Mesenteric fat pad (tissue), 1 donor: ENCODE measurements at regions not wholly inside any gene's neighbourhood (a gene's known extent, or its start where the extent isn't known, plus 50 kb on each side); places are given as distances from the start of the nearest gene placed in this dataset.

ENCODE experiments used
- DNase-seq: peaks from one replicate; pipeline ENCODE4 v3.0.0-alpha.2; 2020; ENCODE audit warnings: low spot score
- donor health status: DM: yes; HTN: yes; CAD: no.

DNA sequence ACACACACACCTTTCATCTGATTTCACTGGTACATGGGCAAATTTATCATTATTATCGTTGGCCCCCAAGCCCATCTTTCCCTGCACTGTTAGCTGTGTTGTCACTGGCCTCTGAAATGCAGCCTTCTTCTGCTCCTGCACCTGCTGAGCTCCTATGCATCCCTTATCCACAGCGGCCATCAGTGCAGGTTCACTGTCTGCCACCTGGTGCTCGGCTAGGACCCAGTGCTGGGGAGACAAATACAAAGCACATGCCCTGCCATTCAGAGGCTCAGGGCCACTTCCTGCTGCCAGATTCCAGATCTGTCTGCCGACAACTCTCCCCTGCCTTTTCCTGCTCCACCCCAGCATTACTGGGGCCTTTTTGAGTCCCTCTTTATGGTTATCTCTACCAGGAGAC lies 1205.4 kb downstream of the TBC1D22A start:
- no peak for DNase-seq

DNA sequence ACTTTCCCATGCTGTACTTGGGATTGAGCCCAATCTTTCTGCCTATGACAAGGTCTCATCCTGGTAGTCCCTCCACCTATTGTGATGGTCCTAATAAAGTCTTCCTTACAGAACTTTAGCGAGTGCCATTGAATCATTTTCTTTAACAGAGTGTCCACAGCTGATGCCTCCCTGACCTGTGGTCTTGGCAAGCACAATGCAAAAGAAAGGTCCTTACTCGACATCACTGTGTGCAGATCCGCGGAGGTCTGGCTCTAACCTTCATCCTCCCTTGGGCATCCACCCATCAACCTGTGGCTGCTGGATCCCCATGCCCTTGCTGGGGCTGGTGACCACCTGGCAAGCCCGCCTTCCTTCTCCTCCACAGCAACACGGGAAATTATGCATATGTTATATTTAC lies 1203.9 kb downstream of the TBC1D22A start:
- DNase-seq, result no peak

DNA sequence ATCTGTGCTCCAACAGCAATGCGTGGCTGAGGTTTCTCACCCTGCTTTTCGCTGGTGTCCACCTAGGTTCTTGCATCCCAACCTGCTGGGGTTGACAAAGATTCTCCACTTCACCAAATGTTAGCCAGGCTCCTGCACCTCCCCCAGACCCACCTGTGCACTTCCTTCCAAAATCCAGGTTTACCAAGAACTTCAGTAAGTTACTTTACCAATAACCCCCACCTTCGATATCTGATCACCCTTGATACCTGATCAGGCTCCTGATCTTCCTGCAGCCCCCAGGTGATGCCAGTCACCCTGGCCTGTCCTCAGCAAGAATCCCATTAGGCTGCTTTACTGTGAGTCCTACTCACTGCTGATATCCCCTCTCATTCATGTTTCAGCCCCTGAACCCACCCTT lies 1203.4 kb downstream of the TBC1D22A start:
- DNase-seq, result no peak

DNA sequence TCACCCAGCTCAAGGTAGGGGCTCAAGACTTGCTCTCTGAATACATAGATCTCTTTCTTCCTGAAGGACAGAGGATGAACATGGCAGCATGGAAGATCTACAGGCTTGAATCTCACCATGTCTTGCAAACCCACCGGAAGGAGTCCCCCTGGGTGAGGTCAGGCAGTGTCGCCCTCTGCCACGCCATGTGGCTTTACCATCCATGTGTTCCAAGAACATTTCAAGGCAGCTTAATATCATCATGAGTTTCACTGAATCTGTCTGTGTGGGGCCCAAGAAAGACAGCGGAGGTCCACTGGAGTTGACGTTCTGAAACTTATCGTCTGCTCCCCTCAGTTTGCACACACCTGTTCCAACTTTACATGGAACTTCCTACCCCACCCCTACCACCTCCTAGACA lies 1202.6 kb downstream of the TBC1D22A start:
- DNase-seq, result no peak

DNA sequence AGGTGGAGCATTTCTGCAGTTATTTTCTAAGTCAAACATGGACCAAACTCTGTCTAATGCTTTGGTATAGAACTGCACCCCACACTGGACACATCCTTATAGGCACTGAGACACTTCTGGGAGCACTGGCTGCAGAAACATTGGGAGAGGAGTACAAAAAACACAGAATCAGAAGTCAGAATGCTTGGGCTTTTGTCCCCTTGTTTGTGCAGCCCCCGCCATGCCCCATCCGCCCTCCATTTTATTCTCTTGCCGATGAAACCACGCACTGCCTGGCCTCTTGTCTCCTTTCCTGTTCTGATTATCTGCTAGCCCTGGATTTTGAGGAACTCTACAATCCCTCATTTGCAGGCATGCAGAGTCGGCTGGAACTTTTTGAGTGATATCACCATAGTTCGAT lies 1201.2 kb downstream of the TBC1D22A start:
- no peak for DNase-seq

DNA sequence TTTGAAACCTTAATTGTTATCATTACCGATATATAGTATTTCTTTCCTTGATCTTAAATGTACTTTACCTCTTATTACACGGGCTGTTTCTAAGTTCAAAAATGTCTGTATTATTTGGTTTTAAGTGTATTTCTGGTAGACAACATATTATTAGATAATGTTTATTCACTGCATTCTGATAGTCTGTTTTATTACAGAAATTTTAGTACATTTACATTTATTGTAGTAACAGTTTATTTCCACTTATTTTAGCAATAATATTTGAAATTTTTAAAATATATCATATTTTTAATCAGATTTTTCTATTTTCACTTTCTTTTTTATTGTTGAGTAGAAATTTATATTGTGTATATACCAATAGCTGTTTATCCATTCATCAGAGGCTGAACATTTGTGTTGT lies 1195.2 kb downstream of the TBC1D22A start:
- no peak for DNase-seq

DNA sequence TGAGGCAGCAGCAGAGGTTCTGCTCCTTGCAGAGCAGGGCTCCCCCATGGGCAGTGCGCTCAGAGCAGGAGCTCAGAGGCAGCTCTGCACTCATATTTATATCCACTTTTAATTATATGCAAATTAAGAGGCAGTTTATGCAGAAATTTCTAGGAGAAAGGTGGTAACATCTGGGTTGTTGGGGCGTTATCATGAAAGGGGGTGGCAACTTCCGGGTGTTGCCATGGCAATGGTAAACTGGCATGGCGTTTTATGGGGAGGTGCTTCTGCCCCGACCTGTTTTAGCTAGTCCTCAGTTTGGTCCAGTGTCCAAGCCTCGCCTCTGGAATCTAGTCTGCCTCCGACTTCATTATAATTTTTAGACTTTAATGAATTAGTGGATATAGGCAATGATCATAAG lies 1191.7 kb downstream of the TBC1D22A start:
- DNase-seq, result no peak

DNA sequence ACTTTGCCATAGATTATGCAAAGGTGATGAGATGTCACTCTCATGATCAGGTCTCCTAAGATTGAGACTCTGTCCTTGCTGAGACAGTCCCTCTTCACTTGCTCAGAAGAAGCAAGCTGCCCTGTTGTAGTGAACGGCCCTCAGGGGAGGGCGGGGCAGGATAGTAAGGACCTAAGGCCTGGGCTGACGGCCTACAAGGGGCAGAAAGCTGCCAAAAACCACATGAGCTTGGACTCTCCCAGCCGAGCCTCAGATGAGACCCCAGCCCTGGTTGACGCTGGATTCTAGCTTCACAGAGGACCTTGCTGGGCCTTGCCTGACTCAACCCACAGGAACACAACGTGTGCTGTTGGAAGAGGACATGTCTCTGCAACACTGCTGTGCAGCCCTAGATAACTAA lies 1182.5 kb downstream of the TBC1D22A start:
- DNase-seq, result no peak

DNA sequence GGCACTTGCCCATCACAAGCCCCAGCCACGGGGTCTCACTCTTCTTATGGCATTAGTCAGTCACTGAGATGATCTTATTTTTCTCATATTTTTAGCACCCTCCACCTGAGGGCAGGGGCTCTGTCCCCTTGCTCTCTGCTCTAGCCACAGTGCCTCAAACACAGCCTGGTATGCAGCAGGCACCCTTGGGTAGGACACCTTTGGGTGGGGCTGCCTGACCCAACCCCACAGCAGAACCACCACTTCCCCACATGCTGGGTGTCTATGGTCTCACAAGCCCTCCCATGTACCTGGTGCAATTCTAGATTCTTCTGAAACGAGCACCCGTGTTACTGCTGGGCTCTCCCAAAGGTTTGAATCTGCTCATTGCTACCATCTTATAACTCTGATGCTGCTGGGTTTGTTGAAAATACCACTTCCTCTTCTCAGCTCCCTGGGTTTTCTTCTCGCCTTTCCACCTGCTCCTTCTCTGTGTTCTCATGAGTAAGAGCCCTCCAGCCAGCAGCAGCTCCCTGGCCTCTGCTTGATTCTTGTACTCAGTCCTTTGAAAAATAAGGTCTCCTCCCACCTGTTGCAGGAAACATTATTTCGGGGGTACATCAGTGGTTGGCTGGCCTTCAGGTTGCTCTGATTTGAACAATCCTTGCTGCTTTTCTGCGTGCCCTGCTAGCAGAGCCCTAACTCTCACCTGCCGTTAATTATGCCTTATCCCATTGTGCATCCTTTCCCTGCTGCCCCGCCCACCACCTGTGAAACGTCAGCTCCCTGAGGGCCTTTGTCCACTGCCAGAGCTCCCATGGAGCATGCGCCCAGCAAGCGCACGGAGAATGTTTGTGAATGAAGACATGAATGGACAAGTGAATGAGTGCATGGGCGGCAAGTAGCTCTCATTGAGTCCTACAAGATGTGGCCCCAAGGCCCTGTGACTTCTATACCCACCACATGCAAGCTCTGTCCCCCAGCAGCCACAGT lies 1181.6 kb downstream of the TBC1D22A start:
- no peak for DNase-seq

DNA sequence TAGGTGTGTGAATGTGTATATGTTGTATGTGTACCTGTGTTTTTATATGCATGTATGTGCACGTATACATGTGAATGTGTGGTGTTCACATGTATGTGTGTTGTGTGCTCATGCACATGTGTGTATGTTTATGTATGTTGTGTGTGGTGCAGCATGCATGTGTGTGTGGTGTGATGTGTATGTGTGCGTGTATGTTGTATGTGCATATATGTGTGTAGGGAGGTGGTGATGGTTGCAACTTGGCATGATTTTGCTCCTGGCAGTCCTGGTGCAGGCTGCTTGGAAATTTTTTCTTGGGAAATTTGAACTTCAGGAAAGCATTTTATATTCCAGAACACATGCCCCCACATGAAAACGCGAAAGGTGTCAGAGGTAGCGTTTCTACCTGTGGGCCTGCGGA lies 1177.8 kb downstream of the TBC1D22A start:
- DNase-seq, result no peak

DNA sequence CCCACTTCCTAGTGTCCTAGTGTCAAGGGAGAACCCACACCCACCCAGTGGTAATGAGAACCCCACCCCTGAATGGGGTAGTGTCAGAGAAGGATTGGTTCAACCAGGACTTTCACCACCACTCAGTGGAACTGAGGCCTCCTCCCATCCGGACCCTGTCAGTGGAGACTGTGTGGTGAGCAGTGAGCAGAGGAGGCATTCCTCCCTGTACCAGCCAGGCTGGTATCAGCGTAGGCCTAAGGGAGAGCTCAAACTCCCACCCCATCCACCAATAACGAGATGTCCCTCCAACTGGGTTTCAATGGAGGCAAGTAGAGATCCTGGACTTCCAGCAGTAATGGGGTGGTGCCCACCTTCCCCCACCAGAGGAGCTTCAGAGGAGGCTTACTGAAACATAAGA lies 1171.4 kb downstream of the TBC1D22A start:
- DNase-seq, result no peak

DNA sequence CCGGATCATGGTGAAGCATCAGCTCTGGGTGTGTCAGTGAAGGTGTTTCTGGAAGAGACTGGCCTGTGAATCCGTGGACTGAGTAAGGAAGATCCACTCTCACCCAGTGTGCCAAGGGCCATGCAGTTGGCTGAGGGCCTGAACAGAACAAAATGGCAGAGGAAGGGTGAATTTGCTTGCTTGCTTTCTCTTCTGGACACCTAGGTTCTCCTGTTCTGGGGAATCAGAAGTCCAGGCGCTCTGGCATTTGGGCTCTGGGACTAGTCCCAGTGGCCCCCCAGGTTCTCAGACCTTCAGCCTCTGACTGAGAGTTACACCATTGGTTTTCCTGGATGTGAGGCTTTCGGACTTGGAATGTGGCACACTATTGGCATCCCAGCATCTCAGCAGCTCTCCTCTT lies 1170.8 kb downstream of the TBC1D22A start:
- no peak for DNase-seq

DNA sequence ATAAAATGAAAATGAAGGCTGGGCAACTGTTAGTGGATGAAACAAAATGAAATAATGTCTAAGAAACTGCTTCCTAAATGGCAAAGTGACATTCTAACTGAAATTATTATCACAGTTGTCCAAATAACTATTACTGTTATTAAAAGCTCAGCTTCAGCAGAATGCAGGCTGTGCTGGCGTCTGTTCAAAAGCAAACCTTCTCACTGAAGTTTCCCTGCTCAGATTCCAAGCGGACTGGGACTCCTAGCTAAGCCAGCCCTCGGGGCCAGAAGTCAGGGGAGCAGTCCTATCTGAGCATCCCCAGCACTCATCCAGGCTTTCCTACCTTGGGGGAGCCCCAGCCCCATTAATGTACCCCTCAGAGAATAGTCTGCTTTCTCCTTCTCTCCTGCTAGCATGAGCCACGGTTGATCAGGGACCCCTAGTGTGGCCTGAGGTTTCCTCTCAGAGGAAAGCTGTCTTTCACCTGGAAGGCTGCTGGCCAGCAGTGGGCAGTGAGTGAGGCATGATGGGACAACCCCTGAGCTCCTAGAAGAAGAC lies 1167.3 kb downstream of the TBC1D22A start:
- no peak for DNase-seq

DNA sequence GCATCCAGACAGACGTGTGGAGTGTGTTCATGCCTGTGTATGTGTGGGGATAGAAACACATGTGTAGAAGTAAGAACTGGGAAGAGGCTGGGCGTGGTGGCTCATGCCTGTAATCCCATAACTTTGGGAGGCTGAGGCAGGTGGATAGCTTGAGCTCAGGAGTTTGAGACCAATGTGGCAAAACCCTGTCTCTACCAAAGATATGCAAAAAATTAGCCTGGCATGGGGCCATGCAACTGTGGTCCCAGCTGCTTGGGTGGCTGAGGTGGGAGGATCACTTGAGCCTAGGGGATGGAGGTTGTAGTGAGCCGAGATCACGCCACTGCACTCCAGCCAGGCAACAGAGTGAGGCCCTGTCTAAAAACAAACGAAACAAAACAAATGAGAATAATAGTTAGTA lies 1166.6 kb downstream of the TBC1D22A start:
- no peak for DNase-seq

DNA sequence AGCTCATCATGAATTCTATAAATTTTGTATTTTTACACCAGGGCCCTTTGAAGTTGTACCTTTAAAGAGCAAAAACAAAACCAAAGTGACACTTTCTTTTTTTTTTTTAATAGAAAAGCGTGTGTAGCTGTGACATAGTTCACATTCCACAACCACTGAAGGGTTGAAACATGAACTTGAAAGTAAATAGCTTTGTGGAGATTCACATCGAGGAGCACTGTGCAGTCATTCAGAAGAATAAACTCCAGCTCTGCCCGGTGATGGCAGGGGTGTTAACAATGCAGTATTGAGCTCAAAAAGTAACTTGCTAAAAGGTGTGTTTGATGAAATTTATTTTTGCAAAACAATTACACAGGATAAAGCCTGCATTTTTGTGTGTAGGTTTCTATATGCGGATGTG lies 1166.2 kb downstream of the TBC1D22A start:
- DNase-seq, result no peak

DNA sequence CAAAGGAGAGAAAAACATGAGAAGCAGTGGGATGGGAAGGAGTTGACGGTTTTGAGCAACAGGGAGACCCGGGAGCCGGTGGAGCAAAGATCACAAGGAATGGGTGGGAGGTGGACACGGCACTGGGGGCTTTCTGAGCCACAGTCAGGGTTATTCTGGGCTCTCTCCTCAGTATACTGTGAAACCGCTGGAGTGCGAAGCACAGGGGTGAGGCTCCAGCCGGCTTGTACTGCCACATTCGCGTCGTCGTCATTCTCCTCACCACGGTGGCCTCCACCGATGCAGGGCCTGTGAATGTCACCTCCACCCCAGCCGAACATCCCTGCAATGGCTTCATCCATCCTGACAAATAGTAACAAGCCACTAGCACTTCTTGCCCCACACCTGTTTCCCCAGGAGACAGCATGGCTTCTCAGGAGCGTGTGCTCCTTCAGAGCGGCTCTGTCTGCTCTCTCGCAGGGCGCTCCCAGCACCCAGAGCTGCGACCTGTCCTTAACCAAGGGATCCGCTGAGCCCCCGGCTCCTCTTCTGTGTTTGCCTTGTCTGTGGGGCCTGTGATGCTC lies 1165.3 kb downstream of the TBC1D22A start:
- no peak for DNase-seq

DNA sequence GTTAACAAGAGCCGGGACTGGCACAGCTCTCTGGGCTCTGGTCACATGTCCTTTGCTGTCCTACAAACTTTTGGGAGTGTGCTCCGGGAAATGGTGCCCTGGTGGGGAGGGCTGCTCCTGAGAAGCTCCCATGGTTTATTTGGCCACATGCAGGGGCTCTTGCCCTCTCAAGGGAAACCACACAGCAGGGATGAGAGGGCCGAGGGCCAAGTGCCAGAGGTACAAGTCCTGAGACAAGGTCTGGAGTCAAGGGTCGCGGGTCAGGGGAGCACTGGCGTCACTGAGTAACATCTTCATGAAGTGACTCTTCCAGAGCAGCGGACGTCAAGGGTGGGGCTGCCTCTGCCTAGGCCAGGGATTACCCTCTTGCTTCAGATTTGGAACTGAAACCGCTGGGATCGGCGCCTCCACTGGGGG lies 1160.6 kb downstream of the TBC1D22A start:
- no peak for DNase-seq

DNA sequence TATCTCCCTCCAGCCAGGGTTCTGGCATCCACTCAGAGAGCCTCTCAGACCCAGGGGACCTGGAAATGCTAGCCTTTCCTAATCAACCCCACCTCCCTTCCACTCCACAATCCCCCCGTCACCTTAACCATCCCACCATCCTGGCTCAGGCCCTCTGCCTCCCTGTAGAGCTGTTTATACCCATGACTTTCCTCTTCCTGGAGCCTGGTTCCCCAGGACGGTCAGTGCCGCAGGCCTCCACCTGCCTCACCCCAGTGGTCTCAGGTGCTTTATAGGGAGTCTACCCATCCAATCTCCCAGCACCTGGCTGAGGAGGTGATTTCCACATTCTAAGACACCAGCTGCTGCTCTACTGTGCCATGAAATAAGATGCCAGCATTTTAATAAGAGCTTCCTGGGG lies 1159.5 kb downstream of the TBC1D22A start:
- DNase-seq, result no peak

DNA sequence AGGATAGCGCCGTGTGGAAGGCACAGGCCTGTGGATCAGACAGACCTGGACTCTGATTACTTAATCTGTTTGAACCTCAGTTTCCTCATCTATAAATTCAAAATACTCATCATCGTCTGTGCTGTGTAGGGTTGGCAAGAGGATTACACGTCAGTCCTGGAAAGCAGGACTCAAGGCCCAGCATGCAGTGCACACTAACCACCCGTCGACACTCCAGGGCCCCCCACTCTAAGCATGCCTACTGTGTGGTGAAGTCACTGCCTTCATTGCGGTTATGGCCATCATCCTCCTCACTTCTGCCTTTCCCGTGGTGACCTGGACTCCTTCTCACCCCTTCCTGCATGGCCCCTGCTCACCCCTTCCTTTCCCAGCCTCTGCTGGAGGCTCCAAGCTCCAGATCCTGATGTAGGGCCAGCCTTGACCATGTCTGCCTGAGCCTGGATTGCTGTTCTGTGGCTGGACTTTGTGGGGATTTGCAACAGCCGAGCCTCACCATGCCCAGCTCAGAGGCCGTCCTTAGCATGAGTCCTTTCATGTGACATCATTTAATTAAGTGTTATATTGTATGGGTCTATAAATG lies 1158.0 kb downstream of the TBC1D22A start:
- DNase-seq, result no peak

DNA sequence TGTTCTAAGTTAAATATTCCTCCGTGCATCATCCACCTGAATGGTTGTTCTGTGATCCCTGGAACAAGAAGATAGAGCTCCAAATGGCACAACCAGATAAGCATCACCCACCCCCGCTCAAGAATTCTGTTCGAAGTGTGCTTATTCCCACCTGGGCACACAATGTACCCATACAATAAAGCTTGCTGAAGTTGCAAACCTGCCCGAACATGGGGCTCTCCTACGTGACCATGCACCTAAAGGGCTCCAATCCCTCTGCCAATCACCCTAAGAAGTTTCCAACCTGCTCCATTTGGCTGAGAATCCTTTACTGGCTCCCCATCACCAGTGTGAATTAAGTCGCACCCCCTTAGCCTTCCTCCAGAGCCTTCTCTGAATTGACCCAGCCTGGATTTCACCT lies 1157.4 kb downstream of the TBC1D22A start:
- no peak for DNase-seq

DNA sequence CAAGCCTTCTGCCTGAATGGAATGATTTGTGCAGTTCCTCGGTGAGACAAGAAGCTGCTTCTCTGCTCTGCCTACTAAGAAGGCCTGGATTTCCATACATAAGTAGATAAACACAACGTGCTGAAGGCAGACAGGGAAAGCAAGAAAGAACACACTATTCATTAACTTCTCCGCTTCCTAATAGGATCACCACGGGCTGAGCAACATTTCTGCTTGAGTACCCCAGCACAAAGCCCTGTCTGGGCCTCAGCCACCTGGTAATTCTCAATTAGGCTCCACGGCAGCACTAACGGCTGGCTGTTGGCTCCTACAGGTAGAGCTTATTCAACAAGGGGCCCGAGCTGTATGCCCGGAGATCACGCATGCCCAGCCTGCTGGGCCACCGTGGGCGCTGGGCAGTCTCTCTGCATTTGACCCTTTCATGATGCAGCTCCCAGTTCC lies 1156.6 kb downstream of the TBC1D22A start:
- no peak for DNase-seq

DNA sequence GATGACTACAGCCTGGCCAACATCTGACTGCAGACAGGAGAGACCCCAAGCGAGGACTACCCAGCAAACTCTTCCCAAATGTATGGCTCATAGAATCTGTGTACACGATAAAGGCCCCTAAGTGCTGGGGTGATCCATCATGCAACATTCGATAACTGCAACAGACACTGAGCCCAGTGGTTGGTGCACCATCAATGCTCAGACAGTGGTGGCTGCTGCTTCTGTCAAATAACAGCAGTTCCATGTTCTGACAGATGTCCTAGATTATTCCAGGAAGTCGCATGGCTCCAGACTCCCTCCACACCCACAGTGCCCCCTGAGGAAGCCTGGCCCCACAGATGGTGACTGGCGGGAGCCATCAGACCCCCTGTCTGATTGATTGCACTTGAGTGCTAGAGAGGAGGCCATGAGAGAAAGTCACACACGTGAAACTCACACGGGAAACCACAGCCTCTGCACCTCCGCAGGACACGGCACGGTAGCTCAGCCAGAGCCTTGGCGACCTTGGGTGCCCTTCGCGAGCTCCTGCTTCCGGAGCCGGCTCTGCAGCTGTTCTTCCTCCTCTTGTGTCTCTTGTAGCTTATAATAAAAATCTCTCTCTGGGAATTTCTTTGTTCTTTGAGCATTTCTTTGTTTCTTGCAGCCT lies 1155.9 kb downstream of the TBC1D22A start:
- no peak for DNase-seq
